Karpas-422 (cell line): ENCODE measurements at regions not wholly inside any gene's neighbourhood (a gene's known extent, or its start where the extent isn't known, plus 50 kb on each side); places are given as distances from the start of the nearest gene placed in this dataset.

Experiments used
- DNase-seq: peaks from one replicate; pipeline ENCODE4 v3.0.0-alpha.2; 2015
- H2AFZ ChIP-seq: fragments of 200-600 bp; sonication (generic); 2 replicates; pipeline ENCODE4 v1.6.1; 2014; ENCODE audit warnings: antibody characterized with exemption, low read length, mixed read lengths
- H3K27ac ChIP-seq: fragments of 200-600 bp; sonication (generic); 2 replicates; pipeline ENCODE4 v1.5.1; 2014; ENCODE audit warnings: mild to moderate bottlenecking, low read length, moderate library complexity
- H3K27me3 ChIP-seq: fragments of 200-600 bp; sonication (generic); 2 replicates; pipeline ENCODE4 v1.6.1; 2014; ENCODE audit warnings: low read length, mixed read lengths
- H3K36me3 ChIP-seq: fragments of 200-600 bp; sonication (generic); 2 replicates; pipeline ENCODE4 v1.6.1; 2014; ENCODE audit warnings: low read length, mixed read lengths; ENCODE audit not compliant: insufficient read depth
- H3K4me1 ChIP-seq: fragments of 200-600 bp; sonication (generic); 2 replicates; pipeline ENCODE4 v1.6.1; 2014; ENCODE audit warnings: mild to moderate bottlenecking, low read length, mixed read lengths
- H3K4me2 ChIP-seq: fragments of 200-600 bp; sonication (generic); 2 replicates; pipeline ENCODE4 v1.6.1; 2014; ENCODE audit warnings: low read length, low read depth, mild to moderate bottlenecking; ENCODE audit not compliant: poor library complexity, severe bottlenecking
- H3K4me3 ChIP-seq: fragments of 200-600 bp; sonication (generic); 2 replicates; pipeline ENCODE4 v1.5.1; 2014; ENCODE audit warnings: mild to moderate bottlenecking, antibody characterized with exemption, low read length, mixed read lengths
- H3K79me2 ChIP-seq: fragments of 200-600 bp; sonication (generic); 2 replicates; pipeline ENCODE4 v1.6.1; 2014; ENCODE audit warnings: mild to moderate bottlenecking, low read length, mixed read lengths
- H3K9ac ChIP-seq: fragments of 200-600 bp; sonication (generic); 2 replicates; pipeline ENCODE4 v1.6.0; 2014; ENCODE audit warnings: low read length
- H3K9me2 ChIP-seq: fragments of 200-600 bp; sonication (generic), shearing (Covaris generic); replicated peaks from 2 replicates; pipeline ENCODE4 v1.6.0; 2014; ENCODE audit warnings: mild to moderate bottlenecking, low read length, moderate library complexity; ENCODE audit not compliant: insufficient read depth
- H3K9me3 ChIP-seq: fragments of 300-700, 200-600 bp; sonication (generic); 2 replicates; pipeline ENCODE4 v1.6.1; 2014; ENCODE audit warnings: low read length, mixed read lengths
- H4K20me1 ChIP-seq: fragments of 200-600 bp; sonication (generic); 2 replicates; pipeline ENCODE4 v1.6.1; 2014; ENCODE audit warnings: mild to moderate bottlenecking, antibody characterized with exemption, low read length, low read depth; ENCODE audit not compliant: insufficient read depth

- no peaks in the 10 kb centered on the region for H3K79me2 ChIP-seq
- H3K9me3 ChIP-seq, result peaks cover 19% of the 10 kb centered on the region
- no peaks in the 10 kb centered on the region for H3K36me3 ChIP-seq
- no peak overlapping the region for H3K27ac ChIP-seq
- no peaks in the 10 kb centered on the region for H4K20me1 ChIP-seq
- H2AFZ ChIP-seq, result no peak overlapping the region
- H3K4me2 ChIP-seq, result no peak overlapping the region
- no peaks in the 10 kb centered on the region for H3K27me3 ChIP-seq
- H3K4me3 ChIP-seq, result no peak overlapping the region
- no peak overlapping the region for H3K9ac ChIP-seq
- DNase-seq, result no peak
- no peaks in the 10 kb centered on the region for H3K9me2 ChIP-seq
- H3K4me1 ChIP-seq, result no peaks in the 10 kb centered on the region
Observed at GRCh38 chr6:163841733-163842132, 427.2 kb downstream of the QKI start.

- Histone ChIP-seq H3K9me3 (peaks cover 18% of the 10 kb centered on the region; the same call in 1 of the 2 replicates), H3K27me3 (no peaks in the 10 kb centered on the region), H3K79me2 (no peaks in the 10 kb centered on the region), H3K4me1 (no peaks in the 10 kb centered on the region), H3K4me3 (no peak overlapping the region), H2AFZ (no peak overlapping the region), H3K27ac (no peak overlapping the region), H3K4me2 (no peak overlapping the region), H3K9ac (no peak overlapping the region), H3K9me2 (no peaks in the 10 kb centered on the region), H4K20me1 (no peaks in the 10 kb centered on the region), H3K36me3 (no peaks in the 10 kb centered on the region)
- DNase-seq, result no peak
Observed at GRCh38 chr6:163841326-163841725, 426.8 kb downstream of the QKI start.

- Histone ChIP-seq H3K4me1 (no peaks in the 10 kb centered on the region), H4K20me1 (no peaks in the 10 kb centered on the region), H3K79me2 (no peaks in the 10 kb centered on the region), H3K9ac (no peak overlapping the region), H3K4me2 (no peak overlapping the region), H3K27ac (no peak overlapping the region), H3K9me3 (peaks cover 18% of the 10 kb centered on the region; the same call in 1 of the 2 replicates), H3K36me3 (no peaks in the 10 kb centered on the region), H2AFZ (no peak overlapping the region), H3K9me2 (no peaks in the 10 kb centered on the region), H3K4me3 (no peak overlapping the region), H3K27me3 (no peaks in the 10 kb centered on the region)
- no peak for DNase-seq
Observed at GRCh38 chr6:163840880-163841279, 426.4 kb downstream of the QKI start.

- no peak overlapping the region for H3K4me2 ChIP-seq
- no peak overlapping the region for H3K27ac ChIP-seq
- no peaks in the 10 kb centered on the region for H3K4me1 ChIP-seq
- H3K27me3 ChIP-seq, result no peaks in the 10 kb centered on the region
- H3K9ac ChIP-seq, result no peak overlapping the region
- H3K79me2 ChIP-seq, result no peaks in the 10 kb centered on the region
- H4K20me1 ChIP-seq, result no peaks in the 10 kb centered on the region
- H3K36me3 ChIP-seq, result no peaks in the 10 kb centered on the region
- H3K9me2 ChIP-seq, result no peaks in the 10 kb centered on the region
- no peak overlapping the region for H2AFZ ChIP-seq
- H3K9me3 ChIP-seq, result peaks cover 21% of the 10 kb centered on the region; the same call in 1 of the 2 replicates
- H3K4me3 ChIP-seq, result no peak overlapping the region
- DNase-seq, result no peak
Observed at GRCh38 chr6:163839296-163839695, 424.8 kb downstream of the QKI start.

GRCh38 chr6:163837691-163838431, 423.3 kb downstream of the QKI start:
- no peaks in the 10 kb centered on the region for H3K36me3 ChIP-seq
- H3K9ac ChIP-seq, result no peak overlapping the region
- no peaks in the 10 kb centered on the region for H3K9me2 ChIP-seq
- H3K27ac ChIP-seq, result no peak overlapping the region
- H3K4me3 ChIP-seq, result no peak overlapping the region
- no peaks in the 10 kb centered on the region for H4K20me1 ChIP-seq
- H3K4me2 ChIP-seq, result no peak overlapping the region
- peaks cover 18% of the 10 kb centered on the region; the same call in 1 of the 2 replicates for H3K9me3 ChIP-seq
- H3K4me1 ChIP-seq, result no peaks in the 10 kb centered on the region
- DNase-seq, result no peak
- H2AFZ ChIP-seq, result no peak overlapping the region
- no peaks in the 10 kb centered on the region for H3K27me3 ChIP-seq
- H3K79me2 ChIP-seq, result no peaks in the 10 kb centered on the region

GRCh38 chr6:163836876-163837690, 422.6 kb downstream of the QKI start:
- H3K4me3 ChIP-seq, result no peak overlapping the region
- H3K4me2 ChIP-seq, result no peak overlapping the region
- H3K9me3 ChIP-seq, result peaks cover 18% of the 10 kb centered on the region
- DNase-seq, result no peak
- H3K27me3 ChIP-seq, result no peaks in the 10 kb centered on the region
- H2AFZ ChIP-seq, result no peak overlapping the region
- no peaks in the 10 kb centered on the region for H3K9me2 ChIP-seq
- H3K4me1 ChIP-seq, result no peaks in the 10 kb centered on the region
- H3K79me2 ChIP-seq, result no peaks in the 10 kb centered on the region
- H4K20me1 ChIP-seq, result no peaks in the 10 kb centered on the region
- no peaks in the 10 kb centered on the region for H3K36me3 ChIP-seq
- no peak overlapping the region for H3K9ac ChIP-seq
- H3K27ac ChIP-seq, result no peak overlapping the region

GRCh38 chr6:163835439-163836171, 421.1 kb downstream of the QKI start:
- Histone ChIP-seq H3K79me2 (no peaks in the 10 kb centered on the region), H3K9ac (no peak overlapping the region), H3K9me3 (peaks cover 17% of the 10 kb centered on the region), H3K4me3 (no peak overlapping the region), H3K36me3 (no peaks in the 10 kb centered on the region), H3K4me2 (no peak overlapping the region), H3K27me3 (no peaks in the 10 kb centered on the region), H3K27ac (no peak overlapping the region), H3K4me1 (no peaks in the 10 kb centered on the region), H3K9me2 (no peaks in the 10 kb centered on the region), H4K20me1 (no peaks in the 10 kb centered on the region), H2AFZ (no peak overlapping the region)
- DNase-seq, result no peak
